Cardiac fibroblast (primary cell): ENCODE measurements at regions not wholly inside any gene's neighbourhood (a gene's known extent, or its start where the extent isn't known, plus 50 kb on each side); places are given as distances from the start of the nearest gene placed in this dataset.

Source experiments
- DNase-seq, 2 donors: peaks; one replicate each; pipeline versions ENCODE4 v3.0.0 to v3.0.0-alpha.2; 2010; ENCODE audit warnings: low read depth in 2 of 2
- H3K4me3 ChIP-seq, 2 donors: replicated peaks in 1 of 2; 1 replicate in 1 of 2; 2 replicates in 1 of 2; pipeline ENCODE4 v1.5.1; 2011; ENCODE audit warnings: low read depth in 2 of 2, low read length in 2 of 2, mild to moderate bottlenecking in 2 of 2, moderate library complexity in 1 of 2
- TF ChIP-seq, protein P1 (sequence below): IDR thresholded peaks from one replicate; pipeline ENCODE4 v1.5.1; 2011; ENCODE audit warnings: low read depth, mild to moderate bottlenecking, low read length, inconsistent platforms

DNA sequence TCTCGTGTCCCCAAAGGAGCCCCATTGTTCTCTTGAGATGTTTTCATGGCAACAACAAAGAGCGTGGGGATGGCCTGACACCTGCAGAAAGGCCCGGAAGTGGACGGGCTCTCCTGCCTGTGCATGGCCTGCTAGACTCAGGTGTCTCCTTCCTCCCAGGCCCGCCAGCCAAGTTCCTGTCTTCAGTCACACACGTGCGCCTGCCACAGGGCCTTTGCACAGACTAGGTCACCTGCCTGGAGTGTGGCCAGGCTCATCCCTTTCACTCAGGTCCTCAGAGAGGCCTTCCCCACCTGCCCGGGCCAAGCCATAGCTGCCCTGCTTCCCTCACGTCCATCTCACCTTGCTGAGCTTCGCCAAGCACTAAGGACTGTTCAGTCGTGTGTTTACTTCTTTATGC is 300.9 kb downstream of the FOXL1 start:
- no peak overlapping the region for H3K4me3 ChIP-seq

DNA sequence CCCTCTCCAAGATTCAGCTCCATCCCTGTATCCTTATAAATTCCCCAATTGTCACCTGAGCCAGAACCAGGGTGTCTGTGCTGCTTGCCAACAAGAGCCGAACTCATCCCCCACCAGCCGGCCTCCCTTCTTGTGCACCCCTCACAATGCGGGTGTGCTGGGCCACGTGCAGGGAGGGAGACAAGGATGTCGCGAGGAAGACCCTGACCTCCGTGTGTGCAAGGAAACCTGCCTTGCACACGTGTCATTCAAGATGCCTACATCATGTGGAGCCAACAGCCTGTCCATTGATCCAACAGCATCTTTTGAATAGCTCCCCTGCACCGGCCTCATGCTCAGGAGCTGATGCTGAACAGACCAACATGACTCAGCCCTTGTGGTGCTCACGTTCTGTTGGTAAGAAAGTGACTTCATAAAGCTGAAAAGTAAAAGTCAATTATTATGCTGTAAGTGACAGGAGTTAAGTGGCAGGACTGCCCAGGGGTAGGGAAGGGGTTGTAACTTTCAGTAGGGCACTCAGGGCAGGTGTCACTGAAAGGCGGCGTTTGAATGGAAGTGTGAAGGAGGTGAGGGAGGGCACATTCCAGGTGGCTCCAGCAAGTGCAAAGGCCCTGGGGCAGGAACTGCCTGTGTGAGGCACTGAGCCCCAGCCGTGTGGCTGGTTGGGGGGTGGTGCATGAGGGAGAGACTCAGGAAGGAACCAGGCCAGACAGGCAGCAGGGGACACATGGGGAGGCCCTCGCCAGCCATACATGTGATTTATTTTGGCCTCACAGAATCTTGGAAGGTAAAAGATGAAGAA is 302.2 kb downstream of the FOXL1 start:
- peak in 1 of 2 donors; percentile 17 for DNase-seq
- no peak overlapping the region for H3K4me3 ChIP-seq
- TF ChIP-seq, protein P1, sequence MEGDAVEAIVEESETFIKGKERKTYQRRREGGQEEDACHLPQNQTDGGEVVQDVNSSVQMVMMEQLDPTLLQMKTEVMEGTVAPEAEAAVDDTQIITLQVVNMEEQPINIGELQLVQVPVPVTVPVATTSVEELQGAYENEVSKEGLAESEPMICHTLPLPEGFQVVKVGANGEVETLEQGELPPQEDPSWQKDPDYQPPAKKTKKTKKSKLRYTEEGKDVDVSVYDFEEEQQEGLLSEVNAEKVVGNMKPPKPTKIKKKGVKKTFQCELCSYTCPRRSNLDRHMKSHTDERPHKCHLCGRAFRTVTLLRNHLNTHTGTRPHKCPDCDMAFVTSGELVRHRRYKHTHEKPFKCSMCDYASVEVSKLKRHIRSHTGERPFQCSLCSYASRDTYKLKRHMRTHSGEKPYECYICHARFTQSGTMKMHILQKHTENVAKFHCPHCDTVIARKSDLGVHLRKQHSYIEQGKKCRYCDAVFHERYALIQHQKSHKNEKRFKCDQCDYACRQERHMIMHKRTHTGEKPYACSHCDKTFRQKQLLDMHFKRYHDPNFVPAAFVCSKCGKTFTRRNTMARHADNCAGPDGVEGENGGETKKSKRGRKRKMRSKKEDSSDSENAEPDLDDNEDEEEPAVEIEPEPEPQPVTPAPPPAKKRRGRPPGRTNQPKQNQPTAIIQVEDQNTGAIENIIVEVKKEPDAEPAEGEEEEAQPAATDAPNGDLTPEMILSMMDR: no peak

More for the DNA sequence above, 300.9 kb downstream of the FOXL1 start:
- DNase-seq: no peak
- TF ChIP-seq, protein P1: no peak

DNA sequence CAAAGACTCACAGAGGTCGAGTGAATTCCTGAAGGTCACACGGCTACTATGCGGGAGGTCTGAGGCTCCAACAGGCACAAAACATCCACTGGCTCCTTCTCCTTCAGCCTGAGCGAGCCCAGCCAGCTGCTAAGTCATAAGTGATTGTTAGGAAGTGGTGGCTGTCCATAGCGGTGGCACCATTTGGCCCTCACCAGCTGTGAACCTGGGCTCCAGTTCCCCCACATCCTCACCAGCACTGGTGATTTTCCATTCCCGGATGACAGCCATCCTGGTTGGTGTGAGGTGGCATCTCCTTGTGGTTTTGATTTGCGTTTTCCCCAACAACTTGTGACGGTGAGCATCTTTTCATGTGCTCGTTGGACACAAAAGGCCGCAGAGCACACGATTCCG is 302.8 kb downstream of the FOXL1 start:
- no peak for DNase-seq
- TF ChIP-seq, protein P1: no peak

DNA sequence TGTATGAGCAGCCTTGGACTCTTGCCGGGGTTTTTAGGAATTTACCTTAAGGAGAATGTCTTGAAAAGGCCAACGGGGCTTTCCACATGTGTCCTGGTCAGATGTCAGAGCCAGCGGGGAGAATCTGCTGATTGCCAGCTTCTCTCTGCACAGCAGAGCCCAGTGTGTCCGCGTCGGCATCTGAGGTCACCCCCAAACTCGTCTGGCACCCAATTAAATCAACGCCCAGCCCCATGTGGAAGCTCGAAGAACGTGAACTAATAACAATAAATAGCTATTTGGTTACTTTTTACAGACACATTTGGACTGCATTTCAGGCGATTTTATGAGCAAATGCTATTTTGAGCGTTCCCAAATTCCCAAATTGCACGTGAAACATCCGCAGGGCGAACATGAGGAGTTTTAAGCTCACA is 303.5 kb downstream of the FOXL1 start:
- no peak for DNase-seq
- no peak overlapping the region for H3K4me3 ChIP-seq
- TF ChIP-seq, protein P1: no peak

More for the DNA sequence above, 302.8 kb downstream of the FOXL1 start:
- no peak overlapping the region for H3K4me3 ChIP-seq

DNA sequence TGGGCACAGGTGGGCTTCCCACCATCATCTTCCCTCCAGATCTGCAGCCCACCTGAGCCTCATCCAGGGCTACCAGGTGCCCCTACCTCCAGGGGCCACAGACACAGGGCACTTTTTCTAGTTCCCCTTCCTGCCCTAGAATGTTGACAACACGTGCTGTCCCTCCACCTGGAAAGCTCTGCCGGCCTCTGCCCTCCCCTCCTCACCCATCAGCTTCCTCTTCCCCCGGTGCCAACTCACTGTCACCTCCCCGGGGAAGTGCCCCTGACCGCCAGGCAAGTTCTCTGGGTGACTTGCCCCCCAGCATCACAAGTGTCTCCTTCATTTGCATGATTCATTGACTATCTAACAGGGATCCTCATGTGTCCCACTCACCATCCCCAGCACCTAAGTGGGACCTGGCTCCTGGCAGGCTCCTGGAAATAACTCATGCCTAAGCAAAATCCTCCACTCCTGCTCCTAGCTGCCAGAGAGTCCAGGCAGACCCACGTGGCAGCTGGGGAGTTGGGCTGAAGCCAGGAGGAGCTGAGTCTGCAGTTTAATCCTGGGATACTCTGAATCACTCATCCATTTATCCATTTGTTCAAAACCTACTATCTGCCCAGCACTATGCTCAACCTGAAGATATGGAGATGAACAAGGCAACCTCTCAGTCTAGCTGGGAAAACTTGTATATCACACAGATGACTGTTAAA is 304.4 kb downstream of the FOXL1 start:
- no peak overlapping the region for H3K4me3 ChIP-seq
- TF ChIP-seq, protein P1: no peak
- peak; percentile 68 to 74 for DNase-seq

DNA sequence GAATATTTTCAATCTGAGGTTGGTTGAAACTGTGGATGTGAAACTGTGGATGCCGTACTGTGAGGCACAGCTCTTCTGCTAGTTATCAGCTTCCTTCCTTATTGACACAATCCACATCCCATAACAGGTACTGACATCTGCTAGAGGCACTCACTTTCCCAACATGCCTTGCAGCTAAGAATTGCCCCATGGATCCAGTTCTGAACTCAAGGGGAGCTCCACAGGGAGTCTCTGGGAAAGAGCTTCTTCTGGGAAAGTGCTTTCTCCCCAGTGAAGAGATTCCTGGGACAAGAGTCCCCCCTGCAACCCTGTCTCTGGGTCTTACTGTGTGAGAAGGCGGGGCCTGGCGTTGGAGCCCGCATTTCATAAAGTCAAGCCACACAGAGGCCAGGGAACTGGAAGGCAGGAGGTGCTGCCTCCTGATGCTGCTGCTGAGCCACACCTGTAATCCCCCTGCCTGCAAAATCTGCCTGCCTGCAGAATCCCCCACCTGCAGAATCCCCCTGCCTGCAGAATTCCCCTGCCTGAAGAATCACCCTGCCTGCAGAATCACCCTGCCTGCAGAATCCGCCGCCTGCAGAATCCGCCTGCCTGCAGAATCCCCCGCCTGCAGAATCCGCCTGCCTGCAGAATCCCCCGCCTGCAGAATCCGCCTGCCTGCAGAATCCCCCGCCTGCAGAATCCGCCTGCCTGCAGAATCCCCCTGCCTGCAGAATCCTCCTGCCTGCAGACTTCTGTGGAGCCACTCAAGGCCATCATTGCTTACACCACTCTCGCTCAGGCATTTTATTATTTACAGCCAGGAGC is 305.4 kb downstream of the FOXL1 start:
- TF ChIP-seq, protein P1: no peak
- DNase-seq: no peak
- H3K4me3 ChIP-seq: no peak overlapping the region
